CD4-positive, alpha-beta T cell treated with Interleukin-6 for 4 hours (primary cell): ENCODE measurements at regions not wholly inside any gene's neighbourhood (a gene's known extent, or its start where the extent isn't known, plus 50 kb on each side); places are given as distances from the start of the nearest gene placed in this dataset.

Source experiments
- DNase-seq: peaks from one replicate; pipeline ENCODE4 v3.0.0-alpha.2; 2020; ENCODE audit warnings: mixed read lengths

- no peak for DNase-seq
Observed at GRCh38 chr11:90912631-90913030, 689.8 kb upstream of the CHORDC1 start.

- DNase-seq, result no peak
Observed at GRCh38 chr11:90911192-90911591, 688.3 kb upstream of the CHORDC1 start.

- no peak for DNase-seq
Observed at GRCh38 chr11:90908074-90908473, 685.2 kb upstream of the CHORDC1 start.

- no peak for DNase-seq
Observed at GRCh38 chr11:90895850-90896249, 673.0 kb upstream of the CHORDC1 start.

DNA sequence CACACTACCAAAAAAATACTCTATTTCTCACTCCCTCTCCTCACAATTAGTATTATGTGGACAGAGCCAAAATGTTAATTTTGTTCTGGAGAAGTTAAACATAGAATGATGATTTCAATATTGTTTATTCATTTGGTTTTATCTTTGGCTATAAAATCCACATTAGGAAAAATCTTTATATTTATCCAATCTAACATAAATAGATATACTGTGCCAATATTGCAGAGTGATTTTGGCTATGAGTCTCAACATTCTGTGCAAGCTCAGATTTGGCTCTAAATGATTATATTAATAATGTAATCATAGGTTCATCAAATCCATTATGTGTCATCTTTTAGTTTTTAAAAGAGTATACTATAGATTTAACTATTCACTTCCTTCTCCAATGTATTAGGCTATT, 667.5 kb upstream of the CHORDC1 start:
- no peak for DNase-seq

- DNase-seq, result no peak
Observed at GRCh38 chr11:90884181-90884580, 661.3 kb upstream of the CHORDC1 start.

DNA sequence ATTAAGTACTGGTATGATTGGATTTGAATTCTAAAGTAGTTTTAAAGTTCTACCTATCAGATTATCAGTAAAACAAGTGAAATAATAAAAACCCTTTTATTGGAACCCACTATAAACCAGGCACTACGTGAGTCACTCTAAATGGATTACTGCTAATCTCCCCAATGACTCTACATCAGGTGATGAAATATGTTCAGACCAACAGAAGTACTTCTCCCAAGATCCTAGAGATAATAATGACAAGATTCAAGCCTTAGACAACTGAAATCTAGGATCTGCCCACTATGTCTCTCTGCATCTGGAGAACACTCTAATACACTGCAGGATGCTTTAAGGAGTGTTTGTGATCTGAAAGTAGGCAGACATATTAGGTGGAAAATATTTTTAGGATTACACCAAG, 652.1 kb upstream of the CHORDC1 start:
- no peak for DNase-seq

DNA sequence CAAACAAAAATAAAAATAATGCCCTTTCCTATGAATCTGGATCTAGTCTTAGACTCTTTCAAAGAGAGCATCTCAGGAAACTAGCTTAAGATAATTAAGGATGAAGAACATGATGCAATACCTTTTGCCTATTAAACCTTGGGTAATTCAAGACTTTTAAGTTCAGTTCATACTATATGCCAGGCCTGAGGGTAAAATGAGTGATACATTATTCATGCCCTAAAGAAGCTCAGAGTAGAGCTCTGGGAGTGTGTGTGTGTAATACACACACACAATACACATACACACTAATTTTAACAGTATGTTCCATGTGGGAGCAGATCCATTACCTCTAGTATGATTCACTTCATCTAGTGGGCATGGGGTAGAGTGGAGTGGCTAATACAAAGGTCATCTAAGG, 651.4 kb upstream of the CHORDC1 start:
- no peak for DNase-seq

DNA sequence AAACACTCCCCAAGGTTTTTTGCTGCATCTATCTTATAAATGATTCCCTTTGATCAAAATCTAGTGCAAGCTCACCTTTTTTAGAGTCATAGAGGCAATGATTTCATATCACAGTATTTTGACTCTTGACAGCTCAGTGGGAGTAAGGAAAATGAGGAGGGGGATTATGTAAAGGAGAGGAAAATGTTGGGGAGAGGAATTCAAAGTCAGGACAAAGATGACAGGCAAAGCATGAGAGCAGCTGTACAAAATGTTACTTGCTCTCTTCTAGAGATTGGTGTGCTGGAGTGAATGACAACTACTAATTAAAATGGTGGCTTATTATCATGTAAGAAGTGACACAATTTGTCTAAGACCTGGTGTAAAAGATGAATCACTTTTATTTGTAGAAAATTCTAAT, 644.6 kb upstream of the CHORDC1 start:
- DNase-seq, result no peak

- DNase-seq, result no peak
Observed at GRCh38 chr11:90856790-90857189, 633.9 kb upstream of the CHORDC1 start.

DNA sequence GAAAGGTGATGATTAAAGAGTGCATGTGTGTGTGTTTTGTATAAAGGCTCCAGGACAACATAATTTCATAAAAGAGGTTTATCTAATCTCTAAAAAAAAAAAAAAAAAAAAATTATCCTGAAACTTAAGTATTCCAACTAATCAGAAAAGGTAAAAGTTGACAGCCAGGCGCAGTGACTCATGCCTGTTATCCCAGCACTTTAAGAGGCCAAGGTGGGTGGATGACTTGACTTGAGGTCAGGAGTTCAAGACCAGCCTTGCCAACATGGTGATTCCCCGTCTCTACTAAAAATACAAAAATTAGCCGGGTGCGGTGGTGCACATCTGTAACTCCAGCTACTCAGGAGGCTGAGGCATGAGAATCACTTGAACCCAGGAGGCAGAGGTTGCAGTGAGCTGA, 632.7 kb upstream of the CHORDC1 start:
- no peak for DNase-seq

- no peak for DNase-seq
Observed at GRCh38 chr11:90851196-90851595, 628.3 kb upstream of the CHORDC1 start.

DNA sequence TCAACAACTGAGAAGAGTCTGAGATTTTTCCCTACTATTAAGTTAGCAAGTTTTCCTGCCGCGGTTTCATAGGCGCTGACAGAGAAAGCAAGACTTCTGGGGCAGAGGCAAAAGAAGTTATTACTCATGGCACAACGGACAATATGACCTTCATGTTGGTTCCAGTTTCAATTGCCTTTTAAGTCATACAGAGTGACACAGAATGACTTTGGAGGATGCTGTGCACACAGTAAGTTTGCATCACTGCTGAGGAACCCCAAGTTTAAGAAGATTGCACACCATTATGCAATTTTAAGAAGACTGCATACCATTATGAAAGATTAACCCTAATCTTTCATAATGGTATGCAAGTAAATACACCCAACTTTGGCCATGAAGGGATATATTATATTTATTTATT, 626.5 kb upstream of the CHORDC1 start:
- no peak for DNase-seq

DNA sequence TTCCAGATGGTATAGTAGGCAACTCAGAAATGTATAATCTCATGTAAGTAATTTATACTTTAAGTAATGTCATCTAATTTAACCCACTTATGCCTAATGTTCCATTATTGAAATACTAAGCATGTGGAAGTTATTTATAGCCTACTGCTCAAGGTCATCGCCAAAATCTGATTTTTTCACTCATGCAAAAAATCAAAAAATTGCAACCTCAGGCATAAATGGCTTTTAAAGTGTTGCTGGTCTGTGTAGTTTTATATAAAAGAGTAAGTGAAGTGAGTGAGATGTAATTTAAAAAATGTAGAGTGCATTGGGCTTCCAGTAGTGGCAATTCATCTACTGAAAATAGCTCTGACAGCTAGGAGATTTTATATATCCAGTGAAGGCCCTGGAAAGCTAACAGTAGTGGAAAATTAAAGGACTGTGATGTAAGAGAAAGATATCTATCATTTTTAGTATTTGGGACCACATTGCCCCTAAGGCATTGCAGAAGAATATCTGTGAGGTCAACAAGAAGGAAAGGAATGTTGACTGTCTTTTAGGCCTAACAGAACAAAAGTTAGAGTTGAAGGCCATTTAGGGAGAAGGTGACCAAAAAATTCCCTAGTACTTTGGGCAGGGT, 624.5 kb upstream of the CHORDC1 start:
- no peak for DNase-seq

DNA sequence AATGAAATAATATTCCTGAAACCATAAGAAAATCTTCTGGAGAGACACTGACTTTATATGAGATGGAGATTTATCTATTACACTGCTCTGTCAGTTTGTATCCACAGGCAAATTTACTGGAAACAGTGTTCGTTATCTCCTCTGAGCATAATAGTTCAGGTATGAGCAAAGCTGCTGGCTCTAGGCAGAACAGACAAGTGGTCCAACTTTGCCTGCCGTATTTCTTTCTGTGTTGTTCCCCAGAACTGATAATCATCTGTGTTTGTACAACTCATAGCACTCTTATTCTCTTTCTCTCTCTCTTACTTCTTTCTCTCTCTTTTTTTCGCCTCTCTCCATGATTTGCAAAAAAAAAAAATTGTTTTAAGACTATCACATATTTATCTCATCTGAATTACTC, 623.8 kb upstream of the CHORDC1 start:
- DNase-seq, result no peak

GRCh38 chr11:90845799-90846198, 623.0 kb upstream of the CHORDC1 start:
- DNase-seq, result no peak

GRCh38 chr11:90845126-90845525, 622.3 kb upstream of the CHORDC1 start:
- DNase-seq, result no peak

DNA sequence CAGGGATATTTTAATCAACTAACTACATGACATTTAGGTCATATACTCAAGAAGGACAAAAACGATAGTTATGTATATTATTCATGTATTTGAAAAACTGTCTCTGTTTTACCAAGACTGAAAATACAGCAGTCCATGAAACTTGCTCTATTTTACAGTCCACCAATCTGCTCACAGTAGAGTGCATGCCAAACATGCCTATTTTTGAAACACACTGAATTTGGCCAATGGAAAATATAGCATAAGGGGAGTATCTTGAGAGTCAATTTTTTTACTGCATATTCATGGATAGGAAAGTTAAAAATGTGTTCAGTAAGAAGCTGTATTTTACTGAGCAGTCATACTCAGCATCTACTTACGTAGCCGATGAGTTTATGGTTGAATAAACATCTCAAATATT, 621.2 kb upstream of the CHORDC1 start:
- no peak for DNase-seq

GRCh38 chr11:90842681-90843080, 619.8 kb upstream of the CHORDC1 start:
- DNase-seq, result no peak

DNA sequence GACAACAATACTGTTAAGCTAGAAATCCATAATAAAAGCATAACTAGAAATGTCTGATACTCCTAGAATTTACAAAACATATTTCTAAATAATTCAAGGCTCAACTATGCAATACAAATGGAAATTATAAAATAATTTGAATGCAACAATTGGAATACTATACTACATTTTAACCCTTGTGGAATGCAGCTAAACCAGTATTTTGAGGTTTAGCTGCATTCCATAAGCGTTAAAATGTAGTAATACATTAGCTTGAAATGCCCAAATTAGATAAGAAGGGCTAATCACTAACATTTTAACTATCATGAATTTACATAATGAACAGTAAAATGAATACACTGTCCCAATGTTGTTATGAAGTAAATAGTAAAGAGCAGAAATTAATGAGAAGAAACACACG, 617.2 kb upstream of the CHORDC1 start:
- no peak for DNase-seq

- DNase-seq, result no peak
Observed at GRCh38 chr11:90836031-90836430, 613.2 kb upstream of the CHORDC1 start.

DNA sequence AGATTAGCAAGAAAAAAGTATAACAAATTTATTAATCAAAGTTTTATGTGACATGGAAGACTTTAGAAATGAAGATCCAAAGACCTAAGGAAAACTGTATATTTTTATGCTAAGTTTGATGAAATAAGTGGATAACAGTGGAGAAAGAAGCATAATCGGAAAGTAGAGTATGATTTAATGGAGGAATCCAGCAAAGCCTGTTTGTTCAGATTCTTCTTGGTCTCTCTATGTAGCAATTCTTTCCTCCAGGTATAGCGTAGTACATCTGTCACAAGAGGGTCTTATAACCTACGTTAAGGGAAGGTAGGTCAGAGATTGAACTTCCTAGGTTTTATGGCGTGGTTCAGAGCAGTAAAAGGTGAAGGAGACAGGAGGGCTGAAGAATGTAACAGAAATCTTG, 600.6 kb upstream of the CHORDC1 start:
- DNase-seq, result no peak

- DNase-seq, result no peak
Observed at GRCh38 chr11:90822996-90823395, 600.1 kb upstream of the CHORDC1 start.

- DNase-seq, result no peak
Observed at GRCh38 chr11:90818196-90818745, 595.4 kb upstream of the CHORDC1 start.

- DNase-seq, result no peak
Observed at GRCh38 chr11:90809581-90809980, 586.7 kb upstream of the CHORDC1 start.
